Amniotic epithelial cell (primary cell): ENCODE measurements at regions not wholly inside any gene's neighbourhood (a gene's known extent, or its start where the extent isn't known, plus 50 kb on each side); places are given as distances from the start of the nearest gene placed in this dataset.
"Not testable (repeated sequence)": the region's sequence is repeated elsewhere in the genome, so short reads cannot be mapped to it uniquely, and the experiment has no call there.

Experiments
- DNase-seq: peaks from one replicate; pipeline ENCODE4 v3.0.0-alpha.2; 2010; ENCODE audit warnings: low read depth

DNA sequence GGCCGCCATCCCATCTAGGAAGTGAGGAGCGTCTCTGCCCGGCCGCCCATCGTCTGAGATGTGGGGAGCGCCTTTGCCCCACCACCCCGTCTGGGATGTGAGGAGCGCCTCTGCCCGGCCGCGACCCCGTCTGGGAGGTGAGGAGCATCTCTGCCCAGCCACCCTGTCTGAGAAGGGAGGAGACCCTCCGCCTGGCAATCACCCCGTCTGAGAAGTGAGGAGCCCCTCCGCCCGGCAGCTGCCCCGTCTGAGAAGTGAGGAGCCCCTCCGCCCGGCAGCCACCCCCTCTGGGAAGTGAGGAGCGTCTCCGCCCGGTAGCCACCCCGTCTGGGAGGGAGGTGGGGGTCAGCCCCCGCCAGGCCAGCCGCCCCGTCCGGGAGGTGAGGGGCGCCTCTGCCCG is 194.2 kb upstream of the FBXL4 start:
- DNase-seq, result not testable (repeated sequence)

DNA sequence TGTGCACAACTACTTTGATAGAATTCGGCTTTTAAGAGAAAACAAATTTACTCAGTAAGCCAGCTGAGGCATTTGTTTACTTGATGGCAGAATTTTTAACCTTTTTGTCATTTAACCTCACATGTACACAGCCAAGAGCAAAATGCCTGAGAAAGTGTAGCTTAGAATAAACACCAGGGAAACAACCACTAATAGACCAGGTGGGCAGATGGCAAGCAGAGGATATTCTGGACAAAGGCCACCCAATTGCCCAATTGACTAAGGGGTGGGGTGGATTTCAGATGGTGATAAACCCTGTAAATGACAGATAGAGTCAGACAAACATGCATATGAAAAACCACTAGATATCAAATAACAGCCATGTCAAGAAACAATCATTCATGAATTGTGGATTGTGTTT is 190.7 kb upstream of the FBXL4 start:
- DNase-seq, result no peak

- no peak for DNase-seq
Measured at GRCh38 chr6:99137314-99137713, 189.6 kb upstream of the FBXL4 start.

DNA sequence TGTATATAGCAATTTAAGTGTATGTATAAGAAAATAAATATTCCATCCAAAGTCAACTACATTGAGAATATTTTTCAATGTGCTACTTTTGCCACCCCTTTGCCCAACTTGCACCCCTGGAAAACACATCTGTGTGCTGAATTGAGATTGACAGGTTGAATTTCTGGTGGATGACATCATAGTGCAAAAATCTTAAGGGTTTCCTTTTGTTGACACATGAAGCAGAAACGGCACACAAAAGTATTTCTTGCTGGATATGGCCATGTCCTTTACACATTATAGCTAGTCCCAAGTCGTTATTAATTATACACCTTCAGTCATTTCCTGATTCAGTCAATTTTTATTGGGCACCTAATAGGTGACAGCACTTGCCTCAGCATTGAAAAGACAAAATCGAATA is 188.7 kb upstream of the FBXL4 start:
- no peak for DNase-seq

GRCh38 chr6:99132026-99132635 is 184.4 kb upstream of the FBXL4 start:
- DNase-seq, result no peak

DNA sequence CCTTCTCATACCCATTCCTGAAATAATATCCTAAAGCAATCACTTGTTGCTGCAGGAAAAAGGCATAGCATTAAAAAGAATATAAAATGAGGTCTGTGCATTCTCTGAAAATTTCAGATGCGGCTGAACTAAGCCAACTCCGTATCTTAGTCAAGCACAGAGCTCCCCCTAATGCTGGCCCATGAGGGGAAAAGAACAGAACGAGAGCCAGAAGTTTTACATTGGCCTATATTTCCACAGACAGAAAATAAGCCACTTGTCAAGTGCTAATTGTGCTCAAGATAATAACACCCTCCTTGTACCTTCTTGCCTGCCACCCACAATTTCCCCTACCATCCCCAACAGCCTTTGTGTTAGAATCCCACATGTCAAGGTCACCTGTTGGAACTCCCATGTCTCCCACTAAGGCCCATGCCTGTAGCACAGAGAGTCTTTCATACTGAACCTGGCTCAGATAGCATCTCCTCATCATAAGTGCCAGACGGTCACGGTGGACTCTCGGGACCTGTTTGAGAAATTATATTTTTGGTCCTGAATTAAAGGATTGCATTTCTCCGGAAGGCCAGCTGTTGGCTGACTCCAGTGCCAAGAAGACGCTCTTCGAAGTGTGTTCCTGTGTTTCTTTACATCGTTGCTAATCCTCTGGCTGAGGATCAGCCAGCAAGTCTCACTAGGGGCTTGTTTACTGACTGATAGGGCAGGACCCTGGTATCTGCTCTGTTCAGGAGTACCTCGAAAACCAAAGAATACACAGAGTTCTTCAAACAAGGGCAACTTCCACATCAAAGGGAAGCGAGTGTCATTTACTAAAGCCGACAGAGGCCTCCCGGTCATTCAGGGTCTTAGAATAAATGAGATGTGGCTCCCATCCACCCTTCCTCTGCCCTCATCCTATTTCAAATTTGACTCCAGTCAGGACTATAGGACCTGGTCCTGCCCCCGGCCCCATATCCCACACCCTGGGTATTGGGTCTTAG is 183.4 kb upstream of the FBXL4 start:
- no peak for DNase-seq

DNA sequence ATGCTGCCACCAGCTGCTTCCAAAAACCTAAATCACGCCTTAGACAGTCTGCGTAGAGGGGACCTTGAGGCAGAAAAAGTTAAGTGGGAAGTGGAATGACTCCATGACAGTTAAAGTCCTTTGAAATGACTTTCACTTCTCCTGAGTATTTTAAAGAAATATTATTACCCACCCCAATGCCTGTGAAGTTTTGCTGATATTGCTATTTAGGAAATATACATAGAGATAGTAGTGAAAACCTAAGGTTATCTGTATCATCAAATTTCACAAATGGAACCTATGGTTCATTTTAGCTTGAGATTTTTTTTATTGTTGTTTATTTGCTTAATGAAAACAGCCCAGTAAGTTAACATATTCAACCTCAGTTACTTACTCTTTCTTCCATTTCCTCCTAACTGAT is 182.1 kb upstream of the FBXL4 start:
- no peak for DNase-seq

GRCh38 chr6:99121748-99122147 is 174.0 kb upstream of the FBXL4 start:
- DNase-seq, result no peak

DNA sequence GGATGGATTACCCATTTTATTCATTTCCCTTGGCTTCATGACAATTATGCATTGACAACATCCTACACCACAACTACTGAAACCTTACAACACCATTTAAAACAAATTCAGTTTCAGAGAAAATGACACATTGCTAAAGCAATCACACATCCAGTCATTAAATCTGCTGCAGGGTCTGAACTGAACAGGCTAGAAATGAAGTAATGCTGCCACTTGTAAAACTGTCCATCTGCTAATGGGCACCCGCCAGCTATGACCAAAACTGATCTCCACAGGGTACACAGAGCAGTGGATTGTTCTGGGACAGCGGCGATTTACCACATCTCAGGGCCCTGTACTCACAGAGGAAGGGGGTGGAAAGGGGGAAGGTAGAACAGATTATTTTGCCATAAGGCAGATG is 172.9 kb upstream of the FBXL4 start:
- no peak for DNase-seq

GRCh38 chr6:99119109-99120031 is 171.6 kb upstream of the FBXL4 start:
- peak; percentile 35 for DNase-seq

DNA sequence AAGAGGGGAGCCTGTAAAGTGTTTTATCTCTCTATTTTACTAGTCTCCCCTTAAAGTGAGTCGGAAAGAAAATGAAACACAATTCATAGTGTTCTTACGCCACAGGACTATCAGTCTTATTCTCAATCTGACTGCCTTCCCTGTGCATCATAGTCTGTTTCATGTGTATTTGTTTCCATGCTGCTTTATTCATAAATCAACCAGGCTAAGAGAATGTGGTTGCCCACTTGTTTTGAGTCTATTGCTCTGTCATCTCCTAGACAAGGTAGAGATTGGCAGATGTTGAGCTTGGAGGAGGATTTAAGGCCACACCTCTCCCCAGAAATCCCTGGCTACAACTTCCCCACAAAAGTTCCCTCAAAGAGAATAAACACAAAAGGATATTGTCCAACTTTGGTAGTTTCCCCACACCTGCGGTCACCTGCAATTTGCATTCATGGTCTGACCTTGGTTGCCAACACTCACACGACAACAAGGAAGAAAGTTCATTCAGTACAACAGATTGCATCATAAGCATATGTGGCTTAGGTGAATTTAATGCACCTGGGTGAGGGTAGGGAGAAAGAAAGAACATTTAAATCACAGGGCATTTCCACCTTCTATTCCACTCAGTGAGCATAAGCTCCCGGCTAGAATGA is 167.1 kb upstream of the FBXL4 start:
- DNase-seq, result no peak

- DNase-seq, result no peak
Measured at GRCh38 chr6:99111590-99111989, 163.8 kb upstream of the FBXL4 start.

DNA sequence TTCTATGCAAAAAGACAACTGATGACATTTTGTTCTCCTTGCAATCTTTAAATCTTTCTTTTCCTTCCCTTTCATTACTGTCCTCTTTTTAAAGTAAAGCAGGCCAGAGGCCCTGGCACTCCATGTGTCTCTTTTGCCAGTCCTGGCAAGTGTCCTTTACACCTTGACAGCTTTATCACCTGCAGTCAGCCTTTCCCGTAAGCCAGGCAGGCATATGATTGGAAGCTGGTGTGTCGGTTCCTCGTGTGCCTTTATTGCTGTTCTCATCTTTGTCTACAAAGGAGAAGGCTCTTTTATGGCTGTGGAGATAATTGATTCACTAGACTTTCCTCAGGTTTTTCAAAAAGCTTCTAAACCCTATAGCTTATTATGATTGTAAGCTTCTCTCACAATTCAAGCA is 162.3 kb upstream of the FBXL4 start:
- no peak for DNase-seq

GRCh38 chr6:99104218-99104617 is 156.5 kb upstream of the FBXL4 start:
- DNase-seq, result no peak

GRCh38 chr6:99099243-99099642 is 151.5 kb upstream of the FBXL4 start:
- DNase-seq, result no peak

- DNase-seq, result no peak
Measured at GRCh38 chr6:99096170-99096569, 148.4 kb upstream of the FBXL4 start.

DNA sequence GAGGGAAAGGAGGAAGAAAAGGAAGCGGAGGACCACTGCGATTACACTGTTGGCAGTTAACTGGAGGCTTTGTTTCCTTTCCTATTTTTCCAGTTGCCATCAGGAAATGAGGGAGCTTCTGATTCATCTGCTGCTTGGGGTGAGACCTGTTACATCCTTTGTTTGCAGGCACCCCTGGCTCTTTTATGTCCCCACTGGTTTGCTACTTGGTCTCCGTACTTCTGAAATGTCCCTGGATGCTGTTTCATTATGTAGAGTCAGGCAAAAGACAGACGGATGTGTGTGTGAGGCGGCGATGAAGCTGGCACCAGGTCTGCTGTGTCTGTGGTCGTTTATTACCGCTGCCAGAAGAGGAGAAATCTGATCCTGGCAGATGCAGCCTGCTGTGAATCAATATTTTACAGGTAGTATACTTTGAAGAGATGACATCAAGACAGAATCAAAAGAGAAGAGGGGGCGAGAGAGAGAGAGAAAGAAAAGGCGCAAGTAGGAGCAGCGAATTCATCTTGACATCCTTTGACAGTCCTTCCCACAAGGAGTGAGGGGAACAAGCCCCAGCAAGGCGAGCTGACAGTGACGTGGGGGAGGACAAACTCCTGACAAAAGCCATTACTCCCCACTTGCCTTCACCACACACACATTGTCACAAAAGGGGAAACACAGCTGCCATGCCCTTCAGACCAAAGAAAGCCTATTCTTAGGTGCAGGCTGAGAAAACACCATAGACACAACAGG is 145.9 kb upstream of the FBXL4 start:
- no peak for DNase-seq

- no peak for DNase-seq
Measured at GRCh38 chr6:99092461-99092860, 144.7 kb upstream of the FBXL4 start.

DNA sequence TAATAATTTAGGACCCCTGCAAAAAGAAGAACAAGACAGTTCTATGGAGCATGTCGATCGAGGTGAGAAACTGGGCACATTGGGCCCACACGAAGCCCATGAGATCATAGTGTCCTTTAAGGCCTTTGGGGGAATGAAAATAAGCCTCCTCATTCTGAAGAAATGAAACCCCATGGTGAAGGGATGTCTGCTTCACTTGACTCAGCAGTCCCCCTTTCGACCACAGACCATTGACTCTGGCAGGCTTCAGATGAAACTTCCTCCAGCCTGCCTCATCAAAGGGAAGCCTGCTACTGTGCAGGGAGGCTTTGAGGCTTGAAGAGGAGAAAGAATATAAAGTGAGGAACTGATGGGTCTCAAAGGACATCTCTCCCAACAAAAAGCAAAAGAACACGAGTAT is 144.2 kb upstream of the FBXL4 start:
- no peak for DNase-seq

GRCh38 chr6:99080191-99080590 is 132.4 kb upstream of the FBXL4 start:
- no peak for DNase-seq

- no peak for DNase-seq
Measured at GRCh38 chr6:99079058-99079457, 131.3 kb upstream of the FBXL4 start.
